NB4 (cell line): ENCODE measurements at regions not wholly inside any gene's neighbourhood (a gene's known extent, or its start where the extent isn't known, plus 50 kb on each side); places are given as distances from the start of the nearest gene placed in this dataset.

Source experiments
- MYC ChIP-seq: IDR thresholded peaks from 2 replicates; pipeline ENCODE4 v1.6.1; 2011; ENCODE audit warnings: low read depth, low read length
- POLR2A ChIP-seq: IDR thresholded peaks from 2 replicates; pipeline ENCODE4 v1.6.1; 2011; ENCODE audit warnings: mild to moderate bottlenecking; ENCODE audit not compliant: insufficient read length; ENCODE audit errors: extremely low read depth
- TF ChIP-seq, protein P1 (sequence below): IDR thresholded peaks from one replicate; pipeline ENCODE4 v1.5.1; 2012; ENCODE audit warnings: low read depth, low read length
- TF ChIP-seq, protein P2 (sequence below): IDR thresholded peaks from 2 replicates; pipeline ENCODE4 v1.6.1; 2011; ENCODE audit warnings: low read depth, low read length

GRCh38 chr9:84137968-84138367 lies 157.4 kb downstream of the RMI1 start:
- TF ChIP-seq, protein P1, sequence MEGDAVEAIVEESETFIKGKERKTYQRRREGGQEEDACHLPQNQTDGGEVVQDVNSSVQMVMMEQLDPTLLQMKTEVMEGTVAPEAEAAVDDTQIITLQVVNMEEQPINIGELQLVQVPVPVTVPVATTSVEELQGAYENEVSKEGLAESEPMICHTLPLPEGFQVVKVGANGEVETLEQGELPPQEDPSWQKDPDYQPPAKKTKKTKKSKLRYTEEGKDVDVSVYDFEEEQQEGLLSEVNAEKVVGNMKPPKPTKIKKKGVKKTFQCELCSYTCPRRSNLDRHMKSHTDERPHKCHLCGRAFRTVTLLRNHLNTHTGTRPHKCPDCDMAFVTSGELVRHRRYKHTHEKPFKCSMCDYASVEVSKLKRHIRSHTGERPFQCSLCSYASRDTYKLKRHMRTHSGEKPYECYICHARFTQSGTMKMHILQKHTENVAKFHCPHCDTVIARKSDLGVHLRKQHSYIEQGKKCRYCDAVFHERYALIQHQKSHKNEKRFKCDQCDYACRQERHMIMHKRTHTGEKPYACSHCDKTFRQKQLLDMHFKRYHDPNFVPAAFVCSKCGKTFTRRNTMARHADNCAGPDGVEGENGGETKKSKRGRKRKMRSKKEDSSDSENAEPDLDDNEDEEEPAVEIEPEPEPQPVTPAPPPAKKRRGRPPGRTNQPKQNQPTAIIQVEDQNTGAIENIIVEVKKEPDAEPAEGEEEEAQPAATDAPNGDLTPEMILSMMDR, result no peak
- TF ChIP-seq POLR2A (no peak), MYC (no peak)
- TF ChIP-seq, protein P2, sequence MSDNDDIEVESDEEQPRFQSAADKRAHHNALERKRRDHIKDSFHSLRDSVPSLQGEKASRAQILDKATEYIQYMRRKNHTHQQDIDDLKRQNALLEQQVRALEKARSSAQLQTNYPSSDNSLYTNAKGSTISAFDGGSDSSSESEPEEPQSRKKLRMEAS, result no peak
